ENCODE measurements at regions not wholly inside any gene's neighbourhood (a gene's known extent, or its start where the extent isn't known, plus 50 kb on each side); places are given as distances from the start of the nearest gene placed in this dataset.

DNA sequence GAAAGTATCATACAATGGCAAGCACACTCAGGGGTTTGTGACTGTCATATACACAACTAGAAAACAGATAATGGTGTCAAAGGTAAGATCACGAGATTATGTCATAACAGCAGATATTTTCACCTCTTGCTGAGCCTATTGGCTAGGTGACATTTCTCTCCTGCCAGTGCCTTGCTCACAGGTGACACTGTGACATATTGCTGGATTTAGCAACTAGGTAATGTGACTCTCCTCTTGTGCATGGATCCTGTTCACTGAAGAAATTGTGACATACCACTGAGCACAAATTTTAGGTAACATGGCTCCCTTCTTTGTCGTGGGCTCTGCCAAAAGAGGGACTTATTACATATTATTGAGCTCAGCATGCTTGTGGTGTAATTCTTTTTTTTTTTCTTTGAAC, 842.0 kb upstream of the TSPY4 start:
- ATAC-seq: no peak
- Mint-ChIP-seq H3K27ac (no peak overlapping the region), H3K9me3 (no peaks in the 10 kb centered on the region), H3K36me3 (no peaks in the 10 kb centered on the region)
- DNase-seq (ENCODE audit: low spot score in 2 of 2): no peak

DNA sequence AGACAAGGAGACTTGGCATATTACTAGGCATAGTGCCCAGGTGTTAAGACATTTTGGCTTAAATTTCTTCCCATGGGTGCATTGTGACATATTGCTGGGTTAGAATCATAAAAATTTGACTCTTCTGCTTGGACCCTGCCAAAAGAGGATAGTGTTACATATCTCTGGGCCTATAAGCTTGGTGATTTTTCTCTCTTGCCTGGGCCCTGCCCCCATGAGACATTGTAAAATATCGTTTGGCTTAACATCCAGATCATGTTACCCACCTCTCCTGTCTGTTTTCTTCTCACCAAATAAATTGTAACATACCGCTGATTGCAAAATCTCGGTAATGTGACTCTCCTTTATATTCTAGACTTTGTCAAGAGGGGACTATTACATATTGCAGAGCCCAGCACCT, 836.4 kb upstream of the TSPY4 start:
- H3K36me3 Mint-ChIP-seq: no peaks in the 10 kb centered on the region
- DNase-seq (ENCODE audit: low spot score in 2 of 2): no peak
- no peak for ATAC-seq
- H3K27ac Mint-ChIP-seq: no peak overlapping the region
- no peaks in the 10 kb centered on the region for H3K9me3 Mint-ChIP-seq

DNA sequence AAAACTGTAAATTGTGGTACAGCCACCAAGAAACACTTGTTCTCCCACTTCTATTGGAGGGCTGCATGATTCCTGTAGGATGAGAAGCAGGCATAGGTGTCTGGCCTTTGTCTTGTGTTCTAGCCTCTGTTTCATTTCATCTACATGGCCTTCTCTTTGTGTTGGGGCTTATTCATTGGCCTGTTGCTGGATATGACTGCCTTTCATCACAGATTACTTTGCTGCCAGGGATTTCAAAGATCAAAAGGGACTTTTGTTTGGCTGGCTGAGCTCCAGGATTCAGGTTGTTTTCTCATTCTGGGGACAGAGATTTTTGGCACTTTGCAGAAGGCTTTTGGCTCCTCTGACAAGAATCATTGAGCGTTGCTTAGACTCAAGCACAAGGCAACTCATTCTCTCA, 803.8 kb upstream of the TSPY4 start:
- no peak overlapping the region for H3K27ac Mint-ChIP-seq
- no peak for DNase-seq (ENCODE audit: low spot score in 2 of 2)
- ATAC-seq: no peak
- H3K36me3 Mint-ChIP-seq: no peaks in the 10 kb centered on the region
- no peaks in the 10 kb centered on the region for H3K9me3 Mint-ChIP-seq

DNA sequence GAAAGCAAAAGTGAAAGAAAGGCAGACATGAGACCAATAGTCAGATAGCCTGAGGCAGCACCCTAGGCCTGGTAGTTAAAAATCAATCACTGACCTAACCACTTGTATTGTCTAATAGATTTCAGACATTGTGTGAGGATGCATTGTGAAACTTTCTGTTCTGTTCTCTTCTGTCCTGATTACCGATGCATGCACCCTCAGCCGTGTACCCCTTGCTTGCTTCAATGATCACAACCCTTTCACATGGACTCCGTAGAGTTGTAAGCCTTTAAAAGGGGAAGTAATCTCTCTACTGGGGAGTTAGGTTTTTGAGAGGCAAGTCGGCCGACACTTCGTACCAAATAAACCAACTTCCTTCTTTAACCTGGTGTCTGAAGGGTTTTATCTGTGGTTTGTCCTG, 801.6 kb upstream of the TSPY4 start:
- DNase-seq (ENCODE audit: low spot score in 2 of 2): no peak
- ATAC-seq: no peak
- H3K9me3 Mint-ChIP-seq: no peaks in the 10 kb centered on the region

DNA sequence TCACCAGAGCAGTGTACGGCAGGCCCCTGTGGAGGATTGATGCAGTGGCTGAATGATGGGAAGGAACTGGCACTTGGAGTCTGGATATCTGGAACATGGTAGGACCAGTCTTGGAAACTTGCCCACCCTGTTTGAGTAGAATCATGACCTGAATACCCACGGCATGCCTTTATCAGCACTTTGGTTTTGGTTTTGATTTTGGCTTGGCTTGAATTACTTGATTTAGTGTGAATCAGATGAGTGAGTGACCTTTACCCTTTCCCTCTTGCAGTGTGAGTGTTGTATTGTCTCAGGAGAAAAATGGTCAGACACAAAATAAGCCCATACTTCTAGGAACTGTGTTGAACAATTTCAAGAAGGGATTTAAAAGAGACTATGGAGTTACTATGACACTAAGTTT, 801.0 kb upstream of the TSPY4 start:
- Mint-ChIP-seq H3K36me3 (no peaks in the 10 kb centered on the region), H3K27ac (no peak overlapping the region), H3K9me3 (no peaks in the 10 kb centered on the region)
- ATAC-seq (no peak), DNase-seq (ENCODE audit: low spot score in 2 of 2) (no peak)

More for the DNA sequence above, 801.6 kb upstream of the TSPY4 start:
- Mint-ChIP-seq H3K27ac (no peak overlapping the region), H3K36me3 (no peaks in the 10 kb centered on the region)

DNA sequence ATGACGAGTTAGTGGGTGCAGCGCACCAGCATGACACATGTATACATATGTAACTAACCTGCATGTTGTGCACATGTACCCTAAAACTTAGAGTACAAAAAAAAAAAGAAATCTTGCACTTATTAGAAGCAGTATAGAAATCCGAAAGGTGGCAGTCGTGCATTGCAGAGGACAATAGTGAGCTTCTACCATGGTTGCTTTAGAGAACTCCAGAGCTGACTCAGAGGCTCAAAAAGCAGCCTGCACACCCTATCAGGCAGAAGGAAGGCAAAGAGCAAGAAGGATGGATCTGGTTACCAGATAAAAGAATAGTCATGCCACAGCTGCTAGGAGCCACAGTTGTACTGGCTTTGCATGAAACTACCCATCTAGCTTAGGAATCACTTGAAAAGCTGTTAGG, 796.0 kb upstream of the TSPY4 start:
- ATAC-seq (no peak), DNase-seq (ENCODE audit: low spot score in 2 of 2) (no peak)
- no peaks in the 10 kb centered on the region for H3K36me3 Mint-ChIP-seq

DNA sequence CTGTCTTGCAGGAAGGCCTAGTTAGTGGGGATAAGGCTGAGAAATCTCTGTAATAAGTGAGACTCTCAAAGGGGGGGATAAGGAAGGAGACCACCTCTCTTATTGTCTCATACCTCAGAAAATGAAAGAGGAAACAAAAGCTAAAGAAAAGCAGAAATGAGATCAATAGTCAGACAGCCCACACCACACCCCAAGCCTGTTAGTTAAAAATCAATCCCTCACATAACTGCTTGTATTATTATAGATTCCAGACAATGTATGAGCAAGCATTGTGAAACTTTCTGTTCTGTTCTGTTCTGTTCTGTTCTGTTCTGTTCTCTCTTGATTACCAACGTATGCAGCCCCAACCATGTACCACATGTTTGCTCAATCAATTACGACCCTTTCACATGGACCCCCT, 792.5 kb upstream of the TSPY4 start:
- no peaks in the 10 kb centered on the region for H3K9me3 Mint-ChIP-seq
- no peaks in the 10 kb centered on the region for H3K36me3 Mint-ChIP-seq
- no peak for ATAC-seq
- no peak overlapping the region for H3K27ac Mint-ChIP-seq
- DNase-seq (ENCODE audit: low spot score in 2 of 2): no peak

More for the DNA sequence above, 796.0 kb upstream of the TSPY4 start:
- H3K27ac Mint-ChIP-seq: no peak overlapping the region
- H3K9me3 Mint-ChIP-seq: no peaks in the 10 kb centered on the region

DNA sequence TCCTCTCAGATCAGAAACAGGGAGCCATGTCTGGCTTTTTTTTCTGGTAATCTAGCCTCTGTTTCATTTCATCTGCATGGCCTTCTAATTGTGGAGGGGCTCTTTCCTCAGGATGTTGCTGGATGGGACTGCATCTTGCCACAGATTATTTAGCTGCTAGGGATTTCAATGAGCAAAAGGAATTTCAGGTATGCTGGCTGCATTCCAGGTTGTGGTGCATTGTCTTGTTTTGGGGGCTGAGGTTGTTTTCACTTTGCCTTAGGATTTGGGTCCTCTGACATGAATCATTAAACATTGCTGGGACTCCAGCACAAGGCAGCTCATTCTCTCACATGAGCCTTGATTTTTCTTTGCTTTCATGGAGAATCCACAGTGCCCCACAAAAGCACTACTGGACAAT, 789.3 kb upstream of the TSPY4 start:
- Mint-ChIP-seq H3K9me3 (no peaks in the 10 kb centered on the region), H3K27ac (no peak overlapping the region), H3K36me3 (no peaks in the 10 kb centered on the region)
- DNase-seq (ENCODE audit: low spot score in 2 of 2) (no peak), ATAC-seq (no peak)

DNA sequence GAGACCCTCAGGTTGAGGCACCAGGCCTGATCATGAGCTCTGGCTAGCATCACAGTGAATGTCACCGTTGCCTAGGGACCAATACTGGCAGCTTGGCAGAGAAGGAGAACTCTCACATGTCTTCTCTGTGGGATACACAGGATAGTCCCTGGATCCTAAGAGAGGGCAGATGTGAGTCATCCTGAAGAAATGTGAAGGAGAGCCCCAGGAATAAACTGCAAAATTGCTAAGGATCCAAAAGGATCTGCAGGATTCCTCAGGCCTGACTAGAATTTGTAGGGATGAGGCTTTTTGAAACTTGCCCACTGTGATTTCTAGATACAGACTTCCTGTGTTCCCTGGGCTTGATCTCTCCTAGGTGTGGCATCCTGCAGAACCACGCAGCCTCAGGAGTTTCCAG, 785.9 kb upstream of the TSPY4 start:
- Mint-ChIP-seq H3K27ac (no peak overlapping the region), H3K36me3 (peaks cover 0 to 5% of the 10 kb centered on the region in 2 donors), H3K9me3 (no peaks in the 10 kb centered on the region)
- DNase-seq (ENCODE audit: low spot score in 2 of 2): no peak
- no peak for ATAC-seq

DNA sequence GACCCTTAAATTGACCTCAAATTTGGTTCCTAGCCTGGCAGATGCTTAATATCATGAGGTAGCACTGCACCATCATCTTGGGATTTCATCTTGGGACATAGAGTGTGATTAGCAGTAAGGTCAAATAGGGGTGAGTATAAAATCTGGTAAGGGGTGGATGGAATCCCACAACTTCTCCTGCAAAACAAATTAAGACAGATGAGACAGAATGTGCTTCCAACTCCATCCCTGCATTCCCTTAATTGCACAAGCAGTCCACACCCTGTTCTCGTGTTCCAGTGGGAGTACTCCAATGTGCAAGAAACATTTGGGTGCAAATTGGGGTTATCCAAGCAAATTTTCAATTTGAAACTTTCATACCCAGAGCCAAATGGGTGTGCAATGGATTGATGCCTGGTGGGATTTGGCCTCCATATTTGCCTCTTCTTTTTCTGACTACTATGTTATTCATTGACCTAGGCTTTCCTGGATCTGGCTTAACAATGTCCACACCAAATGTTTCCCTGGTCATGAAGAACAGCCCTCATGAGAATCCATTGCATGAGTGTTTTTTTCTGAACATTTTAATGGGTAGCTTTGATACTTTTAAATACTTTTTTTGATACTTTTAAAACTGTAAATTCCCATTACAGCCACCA, 785.0 kb upstream of the TSPY4 start:
- ATAC-seq (no peak), DNase-seq (ENCODE audit: low spot score in 2 of 2) (no peak)
- Mint-ChIP-seq H3K9me3 (no peaks in the 10 kb centered on the region), H3K27ac (no peak overlapping the region), H3K36me3 (peaks cover 0 to 5% of the 10 kb centered on the region in 2 donors)

DNA sequence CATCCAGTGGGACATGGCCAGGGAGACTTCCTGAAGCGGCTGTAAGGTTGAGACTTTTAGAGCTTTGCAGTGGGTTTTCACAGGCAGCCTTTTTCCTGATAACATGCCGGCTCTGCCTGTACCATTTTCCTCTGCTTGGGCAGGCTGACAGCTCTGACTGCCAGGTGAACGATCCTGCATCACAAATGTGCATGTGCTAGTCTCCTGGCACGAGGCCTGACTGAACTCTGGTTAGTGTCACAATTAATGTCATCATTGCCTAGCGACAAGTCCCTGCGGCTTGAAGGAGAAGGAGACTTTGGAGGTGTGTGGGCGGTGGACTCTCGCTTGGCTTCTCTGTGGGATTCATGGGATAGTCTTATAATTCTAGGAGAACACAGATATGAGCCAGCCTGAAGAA, 783.6 kb upstream of the TSPY4 start:
- peaks cover 0 to 5% of the 10 kb centered on the region in 2 donors for H3K36me3 Mint-ChIP-seq
- no peak for ATAC-seq
- peaks cover 0 to 4% of the 10 kb centered on the region in 2 donors for H3K9me3 Mint-ChIP-seq
- no peak overlapping the region for H3K27ac Mint-ChIP-seq
- no peak for DNase-seq (ENCODE audit: low spot score in 2 of 2)

DNA sequence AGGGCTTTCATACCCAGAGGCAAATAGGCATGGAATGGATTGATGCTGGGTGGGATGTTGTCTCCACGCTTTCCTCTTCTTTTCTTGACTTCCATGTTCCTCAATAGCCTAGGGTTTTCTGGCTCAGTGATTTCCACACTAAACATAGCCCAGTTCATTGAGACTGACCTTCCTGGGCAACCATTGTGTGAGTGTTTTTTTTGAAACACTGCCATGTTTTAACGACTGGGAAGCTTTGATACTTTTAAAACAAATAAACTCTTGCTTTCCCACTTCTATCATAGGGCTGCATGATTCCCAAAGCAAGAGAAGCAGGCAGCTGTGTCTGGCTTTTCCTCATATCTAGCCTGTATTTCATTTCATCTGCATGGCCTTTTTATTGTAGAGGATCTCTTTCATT, 775.9 kb upstream of the TSPY4 start:
- Mint-ChIP-seq H3K9me3 (peaks cover 0 to 4% of the 10 kb centered on the region in 2 donors), H3K27ac (no peak overlapping the region), H3K36me3 (no peaks in the 10 kb centered on the region)
- ATAC-seq (no peak), DNase-seq (ENCODE audit: low spot score in 2 of 2) (no peak)

DNA sequence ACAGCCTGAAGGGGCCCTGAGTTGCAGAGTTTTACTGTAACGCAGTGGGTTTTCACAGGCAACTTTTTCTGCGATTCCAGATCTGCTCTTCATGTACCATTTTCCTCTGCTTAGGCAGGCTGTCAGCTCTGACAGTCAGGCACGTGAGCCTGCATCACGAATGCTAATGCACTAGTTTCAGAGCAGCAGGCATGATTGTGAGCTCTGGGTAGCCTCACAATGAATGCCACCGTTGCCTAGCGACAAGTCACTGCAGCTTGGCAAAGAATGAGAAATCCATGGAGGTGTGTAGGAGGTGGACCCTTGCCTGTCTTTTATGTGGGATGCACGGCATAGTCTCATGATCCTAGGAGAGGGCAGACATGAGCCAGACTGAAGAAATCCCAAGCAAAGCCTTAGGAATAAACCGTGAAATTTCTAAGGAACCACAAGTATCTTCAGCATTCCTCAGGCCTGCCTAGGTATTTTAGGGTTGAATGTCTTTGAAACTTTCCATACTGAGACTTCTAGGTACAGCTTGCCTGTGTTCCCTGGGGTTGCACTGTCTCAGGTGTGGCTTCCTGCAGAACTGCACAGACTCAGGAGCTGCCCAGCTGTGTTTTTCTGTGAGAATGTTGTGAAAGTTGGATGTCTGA, 774.7 kb upstream of the TSPY4 start:
- peaks cover 0 to 4% of the 10 kb centered on the region in 2 donors for H3K9me3 Mint-ChIP-seq
- H3K36me3 Mint-ChIP-seq: no peaks in the 10 kb centered on the region
- ATAC-seq: no peak
- H3K27ac Mint-ChIP-seq: no peak overlapping the region
- no peak for DNase-seq (ENCODE audit: low spot score in 2 of 2)

DNA sequence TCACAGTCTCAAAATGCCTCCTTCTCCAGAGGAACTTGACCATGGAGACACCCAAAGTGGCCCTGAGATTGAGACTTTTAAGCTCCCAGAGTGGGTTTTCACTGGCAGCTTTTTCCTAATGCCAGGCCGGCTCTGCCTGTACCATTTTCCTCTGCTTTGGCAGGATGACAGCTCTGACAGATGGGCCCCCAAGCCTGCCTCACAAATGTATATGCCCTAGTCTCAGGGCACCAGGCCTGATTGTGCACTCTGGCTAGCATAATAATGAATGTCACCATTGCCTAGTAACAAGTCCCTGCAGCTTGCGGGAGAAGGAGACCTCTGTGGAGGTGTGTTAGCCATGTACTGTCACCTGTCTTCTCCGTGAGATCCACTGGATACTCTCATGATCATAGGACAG, 772.8 kb upstream of the TSPY4 start:
- Mint-ChIP-seq H3K27ac (no peak overlapping the region), H3K9me3 (no peaks in the 10 kb centered on the region), H3K36me3 (no peaks in the 10 kb centered on the region)
- no peak for DNase-seq (ENCODE audit: low spot score in 2 of 2)
- no peak for ATAC-seq

DNA sequence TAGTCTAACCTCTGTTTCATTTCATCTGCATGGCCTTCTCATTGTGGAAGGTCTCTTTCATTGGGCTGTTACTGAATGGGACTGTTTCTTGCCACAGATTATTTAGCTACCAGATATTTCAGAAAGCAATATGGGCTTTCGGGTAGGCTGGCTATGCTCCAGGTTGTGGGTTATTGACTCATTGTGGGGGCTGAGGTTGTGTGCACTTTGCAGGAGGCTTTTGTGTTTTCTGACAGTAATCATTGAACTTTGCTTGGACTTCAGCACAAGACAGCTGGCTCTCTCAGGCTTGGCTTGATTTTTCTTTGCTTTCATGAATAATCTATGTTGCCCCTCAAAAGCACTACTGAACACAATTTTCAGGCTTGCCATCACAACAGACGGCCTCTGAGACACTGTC, 771.1 kb upstream of the TSPY4 start:
- H3K27ac Mint-ChIP-seq: no peak overlapping the region
- no peaks in the 10 kb centered on the region for H3K9me3 Mint-ChIP-seq
- no peaks in the 10 kb centered on the region for H3K36me3 Mint-ChIP-seq
- no peak for ATAC-seq
- no peak for DNase-seq (ENCODE audit: low spot score in 2 of 2)

DNA sequence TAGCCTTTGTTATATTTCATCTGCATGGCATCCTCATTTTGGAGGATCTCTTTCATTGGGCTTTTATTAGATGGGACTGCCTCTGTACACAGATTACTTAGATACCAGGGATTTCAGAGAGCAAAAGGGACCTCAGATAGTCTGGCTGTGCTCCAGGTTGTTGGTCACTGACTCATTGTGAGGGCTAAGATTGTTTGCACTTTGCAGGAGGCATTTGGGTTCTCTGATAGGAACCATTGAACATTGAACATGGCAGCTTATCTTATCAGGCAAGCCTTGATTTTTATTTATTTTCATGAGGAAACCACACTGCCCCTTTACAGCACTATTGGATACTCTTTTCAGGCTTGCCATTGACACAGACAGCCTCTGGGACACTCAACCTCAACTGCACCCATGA, 766.9 kb upstream of the TSPY4 start:
- DNase-seq (ENCODE audit: low spot score in 2 of 2) (no peak), ATAC-seq (no peak)
- no peak overlapping the region for H3K27ac Mint-ChIP-seq
- H3K9me3 Mint-ChIP-seq: no peaks in the 10 kb centered on the region
- no peaks in the 10 kb centered on the region for H3K36me3 Mint-ChIP-seq

DNA sequence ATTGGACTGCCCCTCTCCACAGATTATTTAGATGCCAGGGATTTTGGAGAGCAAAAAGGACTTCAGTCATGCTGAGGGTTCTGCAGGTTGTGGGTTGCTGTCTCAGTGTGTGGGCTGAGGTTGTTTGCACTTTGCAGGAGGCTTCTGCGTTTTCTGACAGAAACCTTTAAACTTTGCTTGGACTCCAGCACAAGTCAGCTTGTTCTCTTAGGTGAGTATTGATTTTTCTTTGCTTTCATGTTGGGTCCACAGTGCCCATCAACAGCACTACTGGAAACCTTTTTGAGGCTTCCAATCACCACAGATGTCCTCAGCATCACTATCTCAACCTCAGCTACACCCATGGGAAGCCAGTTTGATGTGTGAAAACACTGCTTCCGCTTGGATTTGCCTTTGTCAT, 764.3 kb upstream of the TSPY4 start:
- Mint-ChIP-seq H3K9me3 (no peaks in the 10 kb centered on the region), H3K27ac (no peak overlapping the region), H3K36me3 (no peaks in the 10 kb centered on the region)
- ATAC-seq (no peak), DNase-seq (ENCODE audit: low spot score in 2 of 2) (no peak)

DNA sequence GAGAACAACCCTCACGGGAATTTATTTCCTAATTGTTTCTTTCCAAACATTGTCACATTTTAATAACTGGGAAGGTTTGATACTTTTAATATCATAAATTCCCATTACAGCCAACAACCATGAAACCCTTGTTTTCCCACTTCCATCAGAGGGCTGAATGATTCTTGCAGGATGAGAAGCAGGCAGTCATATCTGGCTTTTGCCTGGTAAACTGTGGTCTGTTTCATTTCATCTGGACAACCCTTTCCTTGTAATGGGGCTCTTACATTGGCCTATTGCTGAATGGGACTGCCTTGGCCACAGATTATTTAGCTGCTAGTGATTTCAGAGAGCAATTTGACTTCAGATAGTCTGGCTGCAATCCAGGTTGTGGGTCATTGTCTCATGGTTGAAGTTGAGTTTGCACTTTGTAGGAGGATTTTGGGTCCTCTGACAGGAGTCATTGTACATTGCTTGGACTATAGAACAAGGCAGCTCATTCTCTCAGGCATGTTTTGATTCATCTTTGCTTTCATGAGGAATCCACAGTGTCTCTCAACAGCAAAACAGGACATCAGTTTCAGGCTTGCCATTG, 754.9 kb upstream of the TSPY4 start:
- Mint-ChIP-seq H3K27ac (no peak overlapping the region), H3K36me3 (no peaks in the 10 kb centered on the region), H3K9me3 (no peaks in the 10 kb centered on the region)
- no peak for DNase-seq (ENCODE audit: low spot score in 2 of 2)
- no peak for ATAC-seq
